HCT116 (cell line): ENCODE measurements at regions not wholly inside any gene's neighbourhood (a gene's known extent, or its start where the extent isn't known, plus 50 kb on each side); places are given as distances from the start of the nearest gene placed in this dataset.

Experiments
- ATAC-seq: fragments of 200-7000 bp; cut with Tn5 transposase; 2 replicates; pipeline ENCODE4 v1.9.1; 2020; ENCODE audit warnings: mild to moderate bottlenecking, moderate library complexity
- BruUV-seq: library from RNA; stranded (reverse); fragments of 400-500 nt; replicated peaks from 2 replicates; lab custom pipeline; 2021; lab: Mats Ljungman, UMichigan
- CTCF ChIA-PET: fragments of 300-600 bp; sonication (Branson Sonifier 250); formaldehyde crosslinking; loops from one replicate; lab custom pipeline; 2021; ENCODE audit warnings: antibody characterized with exemption; lab: Charles Lee
- POLR2A ChIA-PET: fragments of 300-600, 350-600 bp; sonication (Branson Sonifier 250); formaldehyde crosslinking; loops from one replicate; lab custom pipeline; 2021; ENCODE audit warnings: antibody characterized with exemption; lab: Charles Lee
- RAD21 ChIA-PET, 2 experiments: fragments of 300-600 bp; sonication (Branson Sonifier 250); formaldehyde crosslinking; loops; one replicate each; lab custom pipeline; 2023; ENCODE audit warnings: low total read pairs in 2 of 2; ENCODE audit not compliant: uncharacterized antibody in 2 of 2, unreplicated experiment in 2 of 2, low non-redundant PET in 1 of 2; lab: Charles Lee
- DNase-seq: peaks from one replicate; pipeline ENCODE4 v3.0.0-alpha.2; 2010; ENCODE audit warnings: low read depth, low spot score
- H2AFZ ChIP-seq: fragments of 200-600 bp; shearing (Covaris generic), sonication (generic); 2 replicates; pipeline ENCODE4 v1.6.1; 2017; ENCODE audit warnings: low read depth, mixed run types, mixed read lengths, antibody characterized with exemption, low read length; ENCODE audit not compliant: poor library complexity, severe bottlenecking
- H3K27ac ChIP-seq: 2 replicates; pipeline ENCODE4 v1.5.1; 2012; ENCODE audit warnings: low read depth, low read length
- H3K27me3 ChIP-seq: fragments of 200-600 bp; sonication (generic); 2 replicates; pipeline ENCODE4 v1.6.1; 2016; ENCODE audit warnings: mixed run types, low read length, mixed read lengths; ENCODE audit not compliant: insufficient read depth
- H3K36me3 ChIP-seq, 2 experiments: fragments of 200-500 bp in 1 of 2; fragments of 200-600 bp in 1 of 2; sonication (Bioruptor generic) in 1 of 2; sonication (generic) in 1 of 2; 2 replicates each; pipeline versions ENCODE4 v1.5.1 to v1.6.1; 2014 to 2016; ENCODE audit warnings: low read length in 2 of 2, inconsistent platforms in 1 of 2, mixed read lengths in 1 of 2, mixed run types in 1 of 2; ENCODE audit not compliant: insufficient read depth in 2 of 2, control insufficient read depth in 1 of 2
- H3K4me1 ChIP-seq, 2 experiments: fragments of 200-600 bp in 1 of 2; sonication (generic) in 1 of 2; 2 replicates each; pipeline versions ENCODE4 v1.5.1 to v1.6.1; 2012 to 2017; ENCODE audit warnings: low read length in 2 of 2, inconsistent platforms in 1 of 2, mild to moderate bottlenecking in 1 of 2, mixed read lengths in 1 of 2, mixed run types in 1 of 2, moderate library complexity in 1 of 2; ENCODE audit not compliant: insufficient read depth in 2 of 2, control insufficient read depth in 1 of 2
- H3K4me2 ChIP-seq: fragments of 200-600 bp; sonication (generic); 2 replicates; pipeline ENCODE4 v1.6.1; 2017; ENCODE audit warnings: mixed run types, low read length, mixed read lengths
- H3K4me3 ChIP-seq, 2 experiments: fragments of 200-600 bp in 1 of 2; sonication (generic) in 1 of 2; replicated peaks in 1 of 2; 2 replicates each; pipeline ENCODE4 v1.5.1; 2011 to 2016; ENCODE audit warnings: low read length in 2 of 2, control low read depth in 1 of 2, low read depth in 1 of 2, mild to moderate bottlenecking in 1 of 2, mixed read lengths in 1 of 2, mixed run types in 1 of 2
- H3K79me2 ChIP-seq: fragments of 200-600 bp; sonication (generic); 2 replicates; pipeline ENCODE4 v1.6.1; 2017; ENCODE audit warnings: mild to moderate bottlenecking, mixed run types, low read length, moderate library complexity, mixed read lengths; ENCODE audit not compliant: insufficient read depth
- H3K9ac ChIP-seq: fragments of 200-600 bp; sonication (generic); 2 replicates; pipeline ENCODE4 v1.6.1; 2016; ENCODE audit warnings: low read length, mixed read lengths
- H3K9me2 ChIP-seq: fragments of 200-600 bp; sonication (generic), shearing (Covaris generic); 2 replicates; pipeline ENCODE4 v1.6.1; 2017; ENCODE audit warnings: mixed run types, mild to moderate bottlenecking, moderate library complexity; ENCODE audit not compliant: insufficient read depth
- H3K9me3 ChIP-seq, 2 experiments: fragments of 200-500 bp in 1 of 2; fragments of 200-600 bp in 1 of 2; sonication (Bioruptor generic) in 1 of 2; sonication (generic) in 1 of 2; 2 replicates each; pipeline ENCODE4 v1.6.1; 2014 to 2017; ENCODE audit warnings: low read length in 2 of 2, mixed read lengths in 2 of 2, inconsistent platforms in 1 of 2, low read depth in 1 of 2, mild to moderate bottlenecking in 1 of 2, mixed run types in 1 of 2, moderate library complexity in 1 of 2; ENCODE audit not compliant: control insufficient read depth in 1 of 2, insufficient read depth in 1 of 2
- H4K20me1 ChIP-seq: fragments of 200-600 bp; sonication (generic), shearing (Covaris generic); 2 replicates; pipeline ENCODE4 v1.6.1; 2017; ENCODE audit warnings: mixed run types, mild to moderate bottlenecking, moderate library complexity; ENCODE audit not compliant: insufficient read depth
- CBX3 ChIP-seq: IDR thresholded peaks from 2 replicates; pipeline ENCODE4 v1.6.1; 2012; ENCODE audit warnings: low read depth
- CEBPB ChIP-seq: IDR thresholded peaks from 2 replicates; pipeline ENCODE4 v1.6.1; 2012; ENCODE audit warnings: low read depth
- EGR1 ChIP-seq: IDR thresholded peaks from 2 replicates; pipeline ENCODE4 v1.6.1; 2012; ENCODE audit warnings: low read depth
- ELF1 ChIP-seq: IDR thresholded peaks from 2 replicates; pipeline ENCODE4 v1.6.1; 2012; ENCODE audit warnings: low read depth, borderline replicate concordance
- EZH2 ChIP-seq: fragments of 200-600 bp; sonication (generic); IDR thresholded peaks from 2 replicates; pipeline ENCODE4 v1.6.1; 2017; ENCODE audit warnings: antibody characterized with exemption, mixed run types
- EZH2phosphoT487 ChIP-seq: fragments of 200-600 bp; IDR thresholded peaks from 2 replicates; pipeline ENCODE4 v1.6.1; 2018; ENCODE audit warnings: antibody characterized with exemption, borderline replicate concordance
- FOSL1 ChIP-seq: IDR thresholded peaks from 2 replicates; pipeline ENCODE4 v1.6.1; 2012; ENCODE audit warnings: low read depth
- JUND ChIP-seq: IDR thresholded peaks from 2 replicates; pipeline ENCODE4 v1.6.1; 2012
- POLR2A ChIP-seq: IDR thresholded peaks from 2 replicates; pipeline ENCODE4 v1.7.0; 2011; ENCODE audit warnings: borderline replicate concordance; ENCODE audit not compliant: insufficient read depth, insufficient read length; ENCODE audit errors: extremely low read depth
- POLR2AphosphoS5 ChIP-seq: IDR thresholded peaks from 2 replicates; pipeline ENCODE4 v1.6.1; 2011; ENCODE audit warnings: mild to moderate bottlenecking, low read depth, low read length, moderate library complexity
- RAD21 ChIP-seq: IDR thresholded peaks from 2 replicates; pipeline ENCODE4 v1.6.1; 2012; ENCODE audit warnings: low read depth, mild to moderate bottlenecking
- SIN3A ChIP-seq: IDR thresholded peaks from 2 replicates; pipeline ENCODE4 v1.6.1; 2012; ENCODE audit warnings: low read depth
- SP1 ChIP-seq: IDR thresholded peaks from 2 replicates; pipeline ENCODE4 v1.6.1; 2012; ENCODE audit warnings: low read depth
- SRF ChIP-seq: IDR thresholded peaks from 2 replicates; pipeline ENCODE4 v1.6.1; 2012; ENCODE audit warnings: low read depth
- TCF7L2 ChIP-seq: IDR thresholded peaks from 2 replicates; pipeline ENCODE4 v1.7.0; 2011; ENCODE audit warnings: borderline replicate concordance, inconsistent platforms; ENCODE audit not compliant: insufficient read depth, insufficient read length; ENCODE audit errors: extremely low read depth
- YY1 ChIP-seq: IDR thresholded peaks from 2 replicates; pipeline ENCODE4 v1.6.1; 2011; ENCODE audit warnings: low read length, low read depth, moderate library complexity, mild to moderate bottlenecking; ENCODE audit not compliant: insufficient replicate concordance; ENCODE audit errors: extremely low read depth
- ZFX ChIP-seq: fragments of 450-650 bp; IDR thresholded peaks from 2 replicates; pipeline ENCODE4 v1.6.1; 2017
- ZNF274 ChIP-seq: fragments of 200-500 bp; sonication (Bioruptor generic); IDR thresholded peaks from 2 replicates; pipeline ENCODE4 v1.6.1; 2014; ENCODE audit warnings: mild to moderate bottlenecking, low read depth, low read length, inconsistent platforms
- intact Hi-C: fragments of 100-400 bp; cut with micrococcal nuclease; formaldehyde crosslinking; loops from 2 replicates; pipeline ENCODE4 v1.10.0; 2022
- TF ChIP-seq, protein P1 (sequence below), 3 experiments: fragments of 200-600 bp in 1 of 3; sonication (generic) in 1 of 3; IDR thresholded peaks in 2 of 3; conservative IDR thresholded peaks in 1 of 3; 2 replicates each; pipeline ENCODE4 v1.5.1; 2012 to 2017; ENCODE audit warnings: low read depth in 2 of 3, low read length in 2 of 3, antibody characterized with exemption in 1 of 3, borderline replicate concordance in 1 of 3, control low read depth in 1 of 3, mild to moderate bottlenecking in 1 of 3, mixed read lengths in 1 of 3, mixed run types in 1 of 3, moderate library complexity in 1 of 3; ENCODE audit not compliant: insufficient read depth in 1 of 3

DNA sequence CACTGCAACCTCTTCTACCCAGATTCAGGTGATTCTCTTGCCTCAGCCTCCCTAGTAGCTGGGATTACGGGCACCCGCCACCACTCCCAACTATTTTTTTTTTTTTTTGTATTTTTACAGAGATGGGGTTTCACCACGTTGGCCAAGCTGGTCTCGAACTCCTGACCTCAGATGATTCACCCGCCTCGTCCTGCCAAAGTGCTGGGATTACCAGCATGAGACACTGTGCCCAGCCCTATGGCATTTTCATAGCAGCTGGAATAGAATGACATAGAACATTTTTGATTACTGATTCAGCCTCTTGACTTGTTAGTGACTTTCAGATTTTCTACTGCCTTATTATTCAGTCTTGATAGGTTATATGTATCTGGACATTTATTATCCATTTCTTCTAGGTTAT, 1046.2 kb downstream of the AMY1C start:
- no TSS peak for BruUV-seq
- Histone ChIP-seq H2AFZ (no peak overlapping the region), H4K20me1 (no peaks in the 10 kb centered on the region), H3K36me3 (no peaks in the 10 kb centered on the region), H3K9me3 (peaks cover 3 to 5% of the 10 kb centered on the region in 2 experiments; a peak in 2 of 4 replicates), H3K9me2 (no peaks in the 10 kb centered on the region), H3K27me3 (no peaks in the 10 kb centered on the region), H3K27ac (no peak overlapping the region), H3K4me3 (no peak overlapping the region), H3K4me1 (no peaks in the 10 kb centered on the region), H3K79me2 (no peaks in the 10 kb centered on the region), H3K9ac (no peak overlapping the region), H3K4me2 (no peak overlapping the region)
- RAD21 ChIA-PET, result no interaction called here
- POLR2A ChIA-PET, result no interaction called here
- CTCF ChIA-PET, result no interaction called here
- intact Hi-C loops, result no loop called here
- ATAC-seq (no peak), DNase-seq (no peak)
- TF ChIP-seq EGR1 (no peak), SP1 (no peak), EZH2phosphoT487 (no peak), POLR2AphosphoS5 (no peak), CEBPB (no peak), FOSL1 (no peak), RAD21 (no peak), JUND (no peak), POLR2A (no peak), YY1 (no peak), SRF (no peak), EZH2 (no peak), ZFX (no peak), TCF7L2 (no peak), ZNF274 (no peak), CBX3 (no peak), SIN3A (no peak), ELF1 (no peak)
- TF ChIP-seq, protein P1, sequence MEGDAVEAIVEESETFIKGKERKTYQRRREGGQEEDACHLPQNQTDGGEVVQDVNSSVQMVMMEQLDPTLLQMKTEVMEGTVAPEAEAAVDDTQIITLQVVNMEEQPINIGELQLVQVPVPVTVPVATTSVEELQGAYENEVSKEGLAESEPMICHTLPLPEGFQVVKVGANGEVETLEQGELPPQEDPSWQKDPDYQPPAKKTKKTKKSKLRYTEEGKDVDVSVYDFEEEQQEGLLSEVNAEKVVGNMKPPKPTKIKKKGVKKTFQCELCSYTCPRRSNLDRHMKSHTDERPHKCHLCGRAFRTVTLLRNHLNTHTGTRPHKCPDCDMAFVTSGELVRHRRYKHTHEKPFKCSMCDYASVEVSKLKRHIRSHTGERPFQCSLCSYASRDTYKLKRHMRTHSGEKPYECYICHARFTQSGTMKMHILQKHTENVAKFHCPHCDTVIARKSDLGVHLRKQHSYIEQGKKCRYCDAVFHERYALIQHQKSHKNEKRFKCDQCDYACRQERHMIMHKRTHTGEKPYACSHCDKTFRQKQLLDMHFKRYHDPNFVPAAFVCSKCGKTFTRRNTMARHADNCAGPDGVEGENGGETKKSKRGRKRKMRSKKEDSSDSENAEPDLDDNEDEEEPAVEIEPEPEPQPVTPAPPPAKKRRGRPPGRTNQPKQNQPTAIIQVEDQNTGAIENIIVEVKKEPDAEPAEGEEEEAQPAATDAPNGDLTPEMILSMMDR (IDR thresholded peaks at IDR 0.05 in 2 of 3, conservative IDR thresholded peaks at IDR 0.05 in 1 of 3; ENCODE audit: borderline replicate concordance in 1 of 3, insufficient read depth in 1 of 3, low read depth in 2 of 3, low read length in 2 of 3), result no peak
